Neural cell (in vitro differentiated cells): ENCODE measurements at regions not wholly inside any gene's neighbourhood (a gene's known extent, or its start where the extent isn't known, plus 50 kb on each side); places are given as distances from the start of the nearest gene placed in this dataset.

Experiments used
- H2AFZ ChIP-seq: fragments of 200-600, 300-800 bp; sonication (generic), shearing (Covaris generic); 2 replicates; pipeline ENCODE4 v1.6.0; 2014; ENCODE audit warnings: low read depth, mild to moderate bottlenecking, antibody characterized with exemption, low read length, moderate library complexity
- H3F3A ChIP-seq: fragments of 200-600 bp; shearing (Covaris generic); 2 replicates; pipeline ENCODE4 v1.6.1; 2016; ENCODE audit warnings: mild to moderate bottlenecking, moderate library complexity, mixed read lengths, antibody characterized with exemption, low read length; ENCODE audit not compliant: insufficient read depth, poor library complexity, severe bottlenecking
- H3K27ac ChIP-seq: fragments of 200-600, 300-800 bp; sonication (generic), shearing (Covaris generic); 2 replicates; pipeline ENCODE4 v1.5.1; 2014; ENCODE audit warnings: mild to moderate bottlenecking, low read length, moderate library complexity
- H3K27me3 ChIP-seq: fragments of 300-800, 200-600 bp; sonication (generic), shearing (Covaris generic); 2 replicates; pipeline ENCODE4 v1.6.0; 2014; ENCODE audit warnings: mild to moderate bottlenecking, low read depth, low read length, moderate library complexity; ENCODE audit not compliant: insufficient read depth
- H3K36me3 ChIP-seq: fragments of 300-800, 200-600 bp; sonication (generic), shearing (Covaris generic); 2 replicates; pipeline ENCODE4 v1.5.1; 2014; ENCODE audit warnings: mild to moderate bottlenecking, antibody characterized with exemption, low read length, moderate library complexity; ENCODE audit not compliant: insufficient read depth
- H3K4me2 ChIP-seq: fragments of 300-800, 200-600 bp; sonication (generic), shearing (Covaris generic); 2 replicates; pipeline ENCODE4 v1.6.0; 2014; ENCODE audit warnings: mild to moderate bottlenecking, low read length
- H3K4me3 ChIP-seq: fragments of 300-800, 200-600 bp; sonication (generic), shearing (Covaris generic); 2 replicates; pipeline ENCODE4 v1.5.1; 2014; ENCODE audit warnings: mild to moderate bottlenecking, low read length, moderate library complexity
- H3K79me2 ChIP-seq: fragments of 200-600 bp; shearing (Covaris generic); replicated peaks from 2 replicates; pipeline ENCODE4 v1.6.0; 2014; ENCODE audit warnings: mild to moderate bottlenecking, low read length, moderate library complexity; ENCODE audit not compliant: insufficient read depth
- H3K9ac ChIP-seq: fragments of 300-800, 200-600 bp; sonication (generic), shearing (Covaris generic); 2 replicates; pipeline ENCODE4 v1.6.1; 2016; ENCODE audit warnings: mild to moderate bottlenecking, low read length, mixed read lengths
- H3K9me2 ChIP-seq: fragments of 200-600 bp; shearing (Covaris generic); 2 replicates; pipeline ENCODE4 v1.6.1; 2016; ENCODE audit warnings: mild to moderate bottlenecking, low read length, mixed read lengths; ENCODE audit not compliant: insufficient read depth
- H3K9me3 ChIP-seq: fragments of 200-600, 300-800 bp; sonication (generic), shearing (Covaris generic); 2 replicates; pipeline ENCODE4 v1.6.1; 2016; ENCODE audit warnings: mild to moderate bottlenecking, mixed run types, low read length, moderate library complexity, mixed read lengths
- H4K20me1 ChIP-seq: fragments of 200-600 bp; shearing (Covaris generic); 2 replicates; pipeline ENCODE4 v1.6.1; 2016; ENCODE audit warnings: mild to moderate bottlenecking, mixed run types; ENCODE audit not compliant: insufficient read depth
- CTCF ChIP-seq: fragments of 450-650 bp; IDR thresholded peaks from 2 replicates; pipeline ENCODE4 v1.5.1; 2014; ENCODE audit warnings: antibody characterized with exemption, mild to moderate bottlenecking, moderate library complexity; ENCODE audit not compliant: poor library complexity, severe bottlenecking
- EP300 ChIP-seq: fragments of 450-650 bp; conservative IDR thresholded peaks from 2 replicates; pipeline ENCODE4 v1.6.1; 2014; ENCODE audit warnings: antibody characterized with exemption, mild to moderate bottlenecking, moderate library complexity; ENCODE audit not compliant: poor library complexity, severe bottlenecking
- EZH2 ChIP-seq: fragments of 200-600, 300-800 bp; shearing (Covaris generic), sonication (generic); IDR thresholded peaks from 2 replicates; pipeline ENCODE4 v1.6.1; 2014; ENCODE audit warnings: antibody characterized with exemption, low read length, borderline replicate concordance, mild to moderate bottlenecking; ENCODE audit not compliant: insufficient read depth, poor library complexity, severe bottlenecking
- MXI1 ChIP-seq: fragments of 450-650 bp; conservative IDR thresholded peaks from 2 replicates; pipeline ENCODE4 v1.6.1; 2014; ENCODE audit warnings: antibody characterized with exemption, mild to moderate bottlenecking; ENCODE audit not compliant: poor library complexity, severe bottlenecking
- POLR2AphosphoS5 ChIP-seq: IDR thresholded peaks from 2 replicates; pipeline ENCODE4 v1.6.1; 2012
- RAD21 ChIP-seq: fragments of 450-650 bp; conservative IDR thresholded peaks from 2 replicates; pipeline ENCODE4 v1.6.1; 2014; ENCODE audit warnings: antibody characterized with exemption, mild to moderate bottlenecking, moderate library complexity
- REST ChIP-seq: IDR thresholded peaks from 2 replicates; pipeline ENCODE4 v1.6.1; 2012; ENCODE audit warnings: borderline replicate concordance
- SMC3 ChIP-seq: fragments of 450-650 bp; conservative IDR thresholded peaks from 2 replicates; pipeline ENCODE4 v1.6.1; 2014; ENCODE audit warnings: antibody characterized with exemption, mild to moderate bottlenecking, moderate library complexity; ENCODE audit not compliant: poor library complexity
- TAF1 ChIP-seq: IDR thresholded peaks from 2 replicates; pipeline ENCODE4 v1.6.1; 2012; ENCODE audit warnings: low read depth

GRCh38 chrX:82945332-82945731 lies 562.8 kb upstream of the POU3F4 start:
- Histone ChIP-seq H3K4me3 (no peak overlapping the region), H3K4me2 (no peak overlapping the region), H3K36me3 (no peaks in the 10 kb centered on the region), H3F3A (no peaks in the 10 kb centered on the region), H2AFZ (no peak overlapping the region), H3K9ac (no peak overlapping the region), H3K9me2 (no peaks in the 10 kb centered on the region), H4K20me1 (no peaks in the 10 kb centered on the region), H3K27ac (no peak overlapping the region), H3K9me3 (no peaks in the 10 kb centered on the region), H3K27me3 (no peaks in the 10 kb centered on the region), H3K79me2 (no peaks in the 10 kb centered on the region)
- TF ChIP-seq MXI1 (no peak), SMC3 (no peak), REST (no peak), TAF1 (no peak), RAD21 (no peak), POLR2AphosphoS5 (no peak), CTCF (no peak), EZH2 (no peak), EP300 (no peak)

GRCh38 chrX:82961129-82961528 lies 547.0 kb upstream of the POU3F4 start:
- no peaks in the 10 kb centered on the region for H3K27me3 ChIP-seq
- H3K36me3 ChIP-seq, result no peaks in the 10 kb centered on the region
- no peak overlapping the region for H3K27ac ChIP-seq
- TF ChIP-seq POLR2AphosphoS5 (no peak), RAD21 (no peak), SMC3 (no peak), TAF1 (no peak), EP300 (no peak), MXI1 (no peak), REST (no peak), CTCF (no peak), EZH2 (no peak)
- H3K9ac ChIP-seq, result no peak overlapping the region
- H3K4me3 ChIP-seq, result no peak overlapping the region
- H3K9me2 ChIP-seq, result no peaks in the 10 kb centered on the region
- no peaks in the 10 kb centered on the region for H3K9me3 ChIP-seq
- no peaks in the 10 kb centered on the region for H3K79me2 ChIP-seq
- no peaks in the 10 kb centered on the region for H3F3A ChIP-seq
- H3K4me2 ChIP-seq, result no peak overlapping the region
- H4K20me1 ChIP-seq, result no peaks in the 10 kb centered on the region
- no peak overlapping the region for H2AFZ ChIP-seq
